T-helper 2 cell (primary cell): ENCODE measurements at regions not wholly inside any gene's neighbourhood (a gene's known extent, or its start where the extent isn't known, plus 50 kb on each side); places are given as distances from the start of the nearest gene placed in this dataset.
A peak's percentile ranks its signal among the peaks of the same experiment; 100 is the strongest.
"Not testable (repeated sequence)": the region's sequence is repeated elsewhere in the genome, so short reads cannot be mapped to it uniquely, and the experiment has no call there.

Experiments used
- DNase-seq, 5 experiments: peaks; one replicate each; pipeline versions ENCODE4 v3.0.0 to v3.0.0-alpha.2; 2012 to 2022

DNA sequence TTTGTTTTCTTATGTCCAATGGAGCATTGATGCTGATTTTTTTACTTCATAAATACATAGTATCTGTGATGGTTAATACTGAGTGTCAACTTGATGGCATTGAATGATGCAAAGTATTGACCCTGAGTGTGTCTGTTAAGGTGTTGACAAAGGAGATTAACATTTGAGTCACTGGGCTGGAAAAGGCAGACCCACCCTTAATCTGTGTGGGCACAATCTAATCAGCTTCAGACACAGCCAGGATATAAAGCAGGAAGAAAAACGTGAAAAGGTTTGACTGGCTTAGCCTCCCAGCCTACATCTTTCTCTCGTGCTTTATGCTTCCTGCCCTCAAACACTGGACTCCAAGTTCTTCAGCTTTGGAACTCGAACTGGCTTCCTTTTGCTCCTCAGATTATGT, 230.6 kb upstream of the SPRY1 start:
- no peak for DNase-seq

DNA sequence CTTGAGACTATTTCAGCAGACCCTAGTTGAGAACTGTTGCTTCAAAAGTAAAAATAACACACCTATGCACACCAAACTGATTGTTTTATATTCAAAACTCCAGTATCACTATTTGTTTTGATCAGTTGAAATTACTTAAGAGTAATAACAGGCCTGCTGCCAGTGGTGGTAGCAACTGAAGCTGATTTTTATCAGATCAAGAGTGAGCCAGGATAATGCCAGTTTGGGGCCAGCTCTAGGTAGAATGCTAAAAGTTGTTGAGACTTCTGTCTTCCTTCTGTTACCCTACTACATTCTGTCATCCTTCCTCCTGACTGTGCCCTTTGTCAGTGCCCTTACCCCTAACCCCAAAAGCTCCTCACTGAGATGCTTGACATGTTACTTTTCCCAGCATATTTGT, 228.7 kb upstream of the SPRY1 start:
- peak in 1 of 5 experiments; percentile 42 for DNase-seq

DNA sequence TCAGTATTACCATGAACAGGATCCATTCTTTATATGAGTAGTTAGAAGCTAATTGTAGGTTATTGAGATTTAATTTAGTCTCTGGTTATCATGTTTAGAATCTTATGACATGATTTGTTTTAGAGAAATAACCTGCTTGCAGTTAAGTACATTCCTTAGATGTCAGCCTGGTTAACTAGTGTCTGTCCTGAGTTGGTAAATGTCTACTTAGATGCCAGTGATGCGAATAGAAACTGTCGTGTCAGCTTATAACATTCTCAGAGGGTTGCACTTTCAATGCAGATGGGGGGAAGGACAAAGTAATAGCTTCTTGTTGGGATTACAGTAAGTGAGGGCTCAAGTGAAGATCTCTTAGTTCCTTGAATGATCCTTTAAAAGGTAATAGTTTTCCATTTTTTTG, 227.8 kb upstream of the SPRY1 start:
- DNase-seq, result peak in 1 of 5 experiments; percentile 64

DNA sequence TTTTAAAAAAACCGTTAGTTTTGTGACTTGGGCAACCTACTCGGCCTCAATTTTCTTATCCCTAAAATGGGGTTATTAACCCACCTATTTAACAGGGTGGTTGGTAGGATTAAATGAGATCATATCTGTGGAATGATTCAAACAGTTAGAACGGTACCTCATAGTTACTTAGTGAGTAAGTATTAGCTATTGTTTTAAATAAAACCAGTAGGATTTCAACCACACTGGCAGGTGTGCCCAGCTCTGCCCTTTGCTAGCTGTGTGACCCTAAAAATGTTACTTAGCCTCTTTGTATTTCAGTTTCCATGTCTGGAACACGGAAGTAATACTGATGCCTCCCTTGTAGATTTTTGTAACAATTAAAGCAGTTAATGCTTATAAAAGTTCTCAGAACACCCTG, 225.8 kb upstream of the SPRY1 start:
- no peak for DNase-seq

DNA sequence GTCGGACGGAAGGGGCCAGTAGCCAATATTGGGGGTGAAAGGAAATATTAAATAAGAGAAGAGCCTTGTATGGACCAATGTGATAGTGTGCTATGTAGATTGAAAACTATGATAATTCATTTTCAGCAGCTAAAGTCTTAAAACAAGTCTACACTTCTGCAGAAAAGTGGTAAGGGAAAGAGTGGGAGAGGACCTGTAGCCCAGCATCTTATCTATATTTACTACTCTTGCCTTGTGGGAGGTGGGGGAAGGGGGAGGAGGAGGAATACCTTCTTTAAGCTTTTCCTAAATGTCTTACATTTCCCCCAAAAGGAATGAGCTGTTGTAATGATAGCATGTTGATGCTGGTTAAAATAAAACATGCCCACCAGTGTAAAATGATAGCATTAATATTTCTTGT, 220.0 kb upstream of the SPRY1 start:
- no peak for DNase-seq

DNA sequence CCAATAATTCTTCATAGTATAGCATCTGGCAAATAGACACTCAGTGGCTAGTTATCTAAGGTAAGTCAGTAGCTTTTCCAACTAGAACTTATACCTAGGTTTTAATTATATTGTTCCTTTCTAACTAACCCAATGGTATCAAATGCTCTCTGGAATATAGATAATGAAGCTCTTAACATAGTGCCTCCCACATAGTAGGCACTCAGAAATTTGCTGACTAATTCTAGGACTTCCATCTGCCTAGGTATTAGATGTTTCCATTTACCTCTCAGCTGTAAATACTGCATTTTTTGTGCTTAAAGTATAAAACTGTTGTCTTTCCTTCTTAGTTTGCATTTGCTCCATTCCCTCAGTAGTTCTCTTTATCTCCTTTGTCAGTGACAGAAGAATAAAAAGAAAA, 214.3 kb upstream of the SPRY1 start:
- no peak for DNase-seq

DNA sequence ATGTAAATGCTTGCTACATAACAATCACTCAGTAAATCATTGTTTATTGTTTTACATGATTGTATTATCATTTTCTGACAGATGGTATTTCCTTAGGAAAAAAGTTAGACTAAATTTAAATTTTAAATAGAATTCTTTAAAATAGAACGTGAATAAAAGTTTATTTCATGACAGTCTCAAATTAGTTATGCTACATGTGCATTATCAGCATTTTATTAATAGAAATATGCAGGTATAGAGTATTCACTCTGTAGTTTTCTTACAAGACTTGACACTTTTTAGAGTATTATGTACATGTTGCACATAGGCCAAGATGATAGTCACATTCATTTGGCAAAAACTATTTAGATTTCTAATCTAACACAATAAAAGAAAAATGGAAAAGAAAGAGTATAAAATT, 213.3 kb upstream of the SPRY1 start:
- DNase-seq, result no peak

DNA sequence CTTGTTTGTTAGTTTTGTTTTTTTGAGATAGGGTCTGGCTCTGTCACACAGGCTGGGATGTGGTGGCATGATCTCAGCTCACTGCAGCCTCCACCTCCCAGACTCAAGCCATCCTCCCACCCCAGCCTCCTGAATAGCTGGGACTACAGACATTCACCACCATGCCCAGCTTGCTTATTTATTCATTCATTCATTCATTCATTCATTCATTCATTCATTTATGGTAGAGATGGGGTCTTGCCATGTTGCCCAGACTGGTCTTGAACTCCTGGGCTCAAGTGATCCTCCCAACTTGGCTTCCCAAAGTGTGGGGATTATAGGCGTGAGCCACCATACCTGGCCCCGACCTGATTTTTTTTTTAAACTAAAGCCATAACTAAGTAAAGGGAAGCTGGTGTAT, 212.8 kb upstream of the SPRY1 start:
- not testable (repeated sequence) for DNase-seq

DNA sequence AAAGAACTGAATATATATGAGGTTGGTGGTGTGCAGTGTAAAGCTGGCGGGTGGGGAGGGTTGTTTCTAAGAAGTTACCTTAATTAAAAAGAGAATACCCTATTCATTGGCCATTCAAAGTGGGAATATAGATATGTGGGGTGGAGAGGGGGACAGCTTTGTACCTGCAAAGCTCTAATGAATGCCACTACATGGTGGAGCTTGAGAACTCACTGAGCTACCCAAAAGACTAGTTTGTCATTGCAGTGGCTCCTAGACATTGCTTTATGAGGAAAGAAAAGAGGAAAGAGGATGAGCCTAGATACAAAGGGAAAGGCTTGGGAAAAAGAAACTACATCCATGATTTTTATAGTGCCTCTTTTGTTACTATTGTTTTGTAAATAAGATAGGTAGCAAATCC, 209.9 kb upstream of the SPRY1 start:
- DNase-seq, result no peak

DNA sequence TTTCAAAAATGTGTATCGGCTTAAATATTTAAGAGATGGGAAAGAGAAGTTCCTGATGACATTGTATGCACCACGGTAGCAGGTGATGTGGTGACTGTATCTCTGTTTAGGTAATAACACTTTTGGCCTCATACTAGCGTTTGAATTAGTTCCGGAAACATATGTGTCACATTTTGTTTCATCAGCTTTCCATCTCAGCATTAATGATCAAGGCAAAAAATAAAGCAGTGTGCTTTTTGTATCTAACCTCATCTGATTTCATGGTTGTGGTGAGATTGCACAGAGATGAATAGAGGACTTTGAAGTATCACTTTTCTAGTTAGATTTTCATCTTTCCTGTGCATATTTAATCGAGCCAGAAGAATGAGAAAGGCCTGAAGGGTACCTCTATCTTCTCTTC, 206.4 kb upstream of the SPRY1 start:
- DNase-seq, result peak in 1 of 5 experiments; percentile 57

DNA sequence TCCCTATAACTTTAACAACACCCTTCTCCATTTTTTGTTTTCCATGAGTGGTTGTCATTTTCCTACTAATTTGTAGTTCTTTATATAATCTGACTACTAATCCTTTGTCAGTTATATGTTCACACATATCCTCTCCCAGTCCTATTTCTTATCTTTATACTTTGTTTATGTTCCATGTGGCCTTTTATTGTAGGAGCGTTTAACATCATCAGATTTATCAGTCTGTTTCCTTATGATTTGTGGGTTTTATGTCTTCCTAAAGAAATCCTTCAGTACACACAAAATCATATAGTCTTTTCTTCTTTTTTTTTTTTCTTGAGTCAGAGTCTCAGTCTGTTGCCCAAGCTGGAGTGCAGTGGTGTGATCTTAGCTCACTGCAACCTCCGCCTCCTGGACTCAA, 204.9 kb upstream of the SPRY1 start:
- no peak for DNase-seq

DNA sequence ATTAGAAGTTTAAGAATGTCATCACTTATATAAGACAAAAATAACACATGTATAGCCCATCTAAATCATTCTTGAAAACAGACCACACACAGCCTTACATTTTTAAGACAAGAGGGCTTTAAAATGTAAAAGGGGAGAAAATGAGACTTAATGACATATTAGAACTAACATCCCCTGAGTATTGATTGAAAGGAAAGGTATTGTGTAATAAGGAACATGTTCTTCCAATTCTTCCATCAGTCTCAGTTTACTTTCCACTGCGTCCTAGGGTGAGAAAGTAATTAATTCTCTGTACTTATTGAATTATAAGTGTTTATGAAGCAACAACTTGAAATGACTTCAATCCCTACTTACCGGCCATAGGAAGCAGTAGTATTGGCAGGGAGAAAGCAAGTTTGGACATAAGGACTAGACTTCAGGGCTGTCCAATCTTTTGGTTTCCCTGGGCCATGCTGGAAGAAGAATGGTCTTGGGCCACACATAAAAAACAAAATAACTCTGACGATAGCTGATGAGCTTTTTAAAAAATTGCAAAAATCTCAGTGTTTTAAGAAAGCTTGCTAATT, 202.7 kb upstream of the SPRY1 start:
- no peak for DNase-seq

DNA sequence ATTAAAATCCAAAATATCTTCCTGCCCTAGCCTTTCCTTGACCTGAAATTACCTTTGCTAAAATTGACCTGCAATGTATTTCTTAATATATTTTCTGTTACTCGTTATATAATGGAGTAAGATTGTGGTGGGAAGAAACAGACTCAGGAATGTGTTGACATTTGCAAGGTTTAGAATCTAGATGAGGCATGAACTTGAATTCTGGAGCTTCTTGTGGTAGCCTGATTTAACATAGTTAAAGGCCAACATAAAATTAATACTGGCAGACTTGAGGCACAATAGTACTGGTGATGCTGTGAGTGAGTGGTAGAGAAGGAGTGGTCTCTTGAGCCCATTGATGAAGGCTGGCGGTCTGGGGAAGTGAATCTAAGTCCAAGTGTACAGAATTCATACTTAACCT, 197.9 kb upstream of the SPRY1 start:
- no peak for DNase-seq

DNA sequence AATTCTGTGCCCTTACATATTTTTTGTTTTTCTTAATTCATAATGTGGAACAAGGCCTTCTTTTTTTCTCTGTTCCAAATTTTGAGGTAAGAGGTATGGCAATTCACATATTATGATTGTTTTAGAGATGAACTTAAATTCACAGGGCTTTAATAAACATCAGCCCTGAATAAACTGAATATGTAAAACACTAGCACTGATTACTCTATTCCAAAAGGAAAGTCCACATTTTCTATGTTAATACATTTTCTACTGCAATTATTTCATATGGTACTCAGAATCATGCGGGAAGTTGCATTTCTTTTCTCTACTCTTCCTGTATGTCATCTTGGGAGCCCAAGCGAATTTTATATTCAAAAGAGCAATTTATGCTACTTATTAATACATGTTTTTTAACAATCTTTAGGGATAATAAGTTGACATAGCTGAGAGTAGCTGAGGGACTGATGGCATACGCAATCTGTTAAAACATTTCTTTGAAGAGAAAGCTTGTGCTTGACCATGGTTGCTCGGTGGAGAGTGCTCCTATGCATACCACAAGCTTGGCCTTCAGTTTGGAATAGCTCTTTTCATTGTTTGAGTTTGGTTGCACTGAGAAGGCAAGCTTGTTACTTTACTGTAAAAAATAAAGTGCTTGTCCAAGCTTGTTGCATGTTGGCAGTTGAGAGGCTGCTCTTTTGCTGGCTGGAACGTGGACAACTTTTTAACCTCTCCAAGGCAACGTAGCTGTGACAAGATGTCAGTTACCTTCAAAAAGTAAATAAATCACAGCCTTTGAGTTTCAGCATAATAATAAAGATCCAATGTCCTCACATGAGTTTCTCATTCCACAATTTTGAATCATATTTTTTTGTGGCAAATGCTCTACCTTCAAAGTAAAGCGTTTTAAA, 196.3 kb upstream of the SPRY1 start:
- no peak for DNase-seq

DNA sequence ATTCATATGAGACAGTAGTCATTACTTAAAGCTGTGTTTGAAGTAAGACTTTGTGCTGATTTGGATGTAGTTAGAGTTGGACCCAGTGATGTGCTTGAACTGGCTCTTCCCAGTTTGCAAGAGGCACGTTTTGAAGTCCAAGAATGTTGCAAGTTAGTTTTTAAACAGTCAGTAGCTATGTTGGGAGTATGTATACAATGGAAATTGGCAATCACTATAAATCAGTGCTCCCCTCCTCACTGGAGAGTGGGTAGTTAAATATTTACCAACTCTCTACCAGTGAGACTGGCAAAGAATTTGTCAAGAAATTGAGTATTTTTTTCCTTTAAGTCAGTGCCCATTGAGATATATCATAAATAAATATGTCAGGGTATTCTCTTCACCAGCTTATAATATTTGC, 191.9 kb upstream of the SPRY1 start:
- DNase-seq, result no peak

DNA sequence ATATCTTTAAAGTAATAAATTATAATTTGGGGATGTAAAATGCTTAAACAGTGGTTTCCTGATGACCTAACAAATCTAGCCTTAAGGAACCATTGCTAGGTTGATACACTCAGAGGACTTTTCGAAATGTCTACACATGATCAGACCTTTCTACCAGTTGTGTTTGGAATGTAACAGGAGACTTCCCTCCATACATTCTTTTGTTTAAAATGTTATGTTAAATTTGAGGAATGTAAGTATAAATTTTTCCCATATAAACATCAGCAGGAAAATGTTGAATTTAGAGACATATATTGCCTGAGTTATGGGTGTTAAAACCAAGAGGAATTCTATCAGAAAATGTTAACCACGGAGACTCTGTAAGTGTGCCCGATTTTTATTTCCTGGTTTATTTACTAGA, 190.6 kb upstream of the SPRY1 start:
- no peak for DNase-seq

DNA sequence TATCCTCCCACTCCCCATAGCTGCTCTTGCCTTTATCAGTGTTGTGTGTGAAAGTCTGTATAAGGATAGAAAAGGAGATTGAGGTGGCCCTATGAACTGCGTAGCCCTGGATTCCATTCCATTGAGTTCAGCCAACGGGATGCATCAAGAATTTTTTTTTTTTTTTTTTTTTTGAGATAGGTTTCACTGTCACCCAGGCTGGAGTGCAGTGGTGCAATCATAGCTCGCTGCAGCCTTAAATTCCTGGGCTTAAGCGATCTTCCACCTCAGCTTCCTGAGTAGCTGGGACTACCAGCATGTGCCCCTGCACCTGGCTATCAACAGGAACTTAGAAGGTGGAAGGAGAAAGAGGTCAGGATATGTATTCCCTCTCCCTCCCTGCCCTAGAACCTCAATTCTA, 187.2 kb upstream of the SPRY1 start:
- no peak for DNase-seq

DNA sequence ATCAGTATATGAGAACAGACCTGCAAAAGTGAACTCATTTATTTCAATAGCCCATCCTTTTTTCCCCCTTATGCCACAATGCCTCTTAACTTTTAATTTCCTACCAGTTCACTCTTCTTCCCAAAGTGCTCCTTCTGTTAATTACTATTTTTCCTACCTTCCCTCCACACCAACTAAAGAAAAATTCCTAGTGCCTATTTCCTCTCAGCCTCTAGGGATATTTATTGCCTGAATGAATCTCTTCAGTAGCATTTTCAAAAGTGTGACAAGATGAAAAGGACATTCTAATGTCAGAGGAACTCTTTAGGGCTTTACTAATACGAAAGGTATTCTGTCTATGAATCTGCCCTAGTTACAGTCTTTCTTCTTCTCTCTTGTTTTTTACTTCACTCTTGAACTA, 181.1 kb upstream of the SPRY1 start:
- no peak for DNase-seq

DNA sequence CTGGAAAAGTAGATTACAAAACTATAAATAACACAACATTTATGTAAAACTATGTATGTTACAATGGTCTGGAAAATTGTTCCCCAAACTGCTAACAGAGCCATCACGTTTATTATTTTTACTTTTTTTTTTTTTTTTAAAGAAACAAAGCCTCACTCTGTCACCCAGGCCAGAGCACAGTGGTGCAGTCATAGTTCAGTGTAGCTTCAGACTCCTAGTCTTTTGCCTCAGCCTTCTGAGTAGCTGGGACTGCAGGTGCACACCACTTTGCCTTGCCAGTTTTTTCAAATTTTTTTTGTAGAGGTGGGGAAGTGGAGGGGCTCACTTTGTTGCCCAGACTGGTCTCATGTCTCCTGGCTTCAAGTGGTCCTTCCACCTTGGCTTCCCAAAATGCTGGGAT, 180.1 kb upstream of the SPRY1 start:
- DNase-seq, result no peak

DNA sequence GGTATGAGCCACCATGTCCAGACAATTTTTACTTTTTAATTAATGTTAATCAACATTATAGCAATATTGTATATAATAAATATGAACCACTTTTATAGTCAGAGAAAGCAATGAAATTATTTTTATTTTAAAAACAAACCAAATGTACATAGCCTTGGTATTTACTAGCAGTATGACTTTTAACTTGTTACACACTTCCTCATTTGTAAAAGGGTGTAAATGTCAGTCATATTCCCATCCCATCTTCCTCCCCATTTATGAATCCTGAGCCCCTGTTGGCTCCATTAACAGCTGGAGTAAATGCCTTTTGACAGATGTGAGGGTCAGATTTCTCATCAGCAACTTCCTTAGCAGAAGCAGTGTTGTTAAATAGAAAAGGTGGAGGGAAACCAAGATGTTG, 179.6 kb upstream of the SPRY1 start:
- DNase-seq, result no peak

DNA sequence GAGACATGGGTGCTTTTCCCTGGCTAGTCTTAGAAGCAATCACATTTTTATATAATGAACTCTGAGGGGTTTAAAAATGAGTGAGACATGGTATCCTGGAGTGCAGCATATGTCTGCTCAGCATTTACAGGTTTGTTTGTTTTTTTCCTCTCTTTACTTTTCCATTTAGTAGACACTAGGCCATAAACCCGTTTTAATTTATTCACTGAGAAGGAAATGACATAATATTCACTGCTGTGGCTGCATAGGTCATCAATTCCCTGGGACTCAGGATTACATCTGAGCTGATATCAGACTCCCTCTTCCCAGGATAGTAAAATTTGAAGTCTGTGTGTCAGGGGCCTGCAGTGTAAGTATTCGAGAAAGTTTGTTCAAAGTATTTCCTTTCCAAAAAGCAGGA, 178.9 kb upstream of the SPRY1 start:
- DNase-seq, result no peak

DNA sequence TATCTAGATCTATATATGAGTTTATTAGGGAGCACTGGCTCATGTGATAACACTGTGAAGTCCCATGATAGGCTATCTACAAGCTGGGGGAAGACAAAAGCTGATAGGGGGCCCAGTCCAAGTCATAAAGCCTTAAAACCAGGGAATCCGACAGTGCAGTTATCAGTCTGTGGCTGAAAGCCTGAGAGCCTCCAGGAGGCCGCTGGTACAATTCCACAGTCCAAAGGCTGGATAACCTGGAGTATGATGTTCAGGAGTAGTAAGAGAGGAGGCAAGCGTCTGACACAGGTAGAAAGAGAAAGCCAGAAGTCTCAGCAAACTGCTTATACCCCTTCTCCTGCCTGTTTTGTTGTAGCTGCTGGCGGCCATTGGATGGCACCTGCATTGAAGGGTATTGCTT, 177.6 kb upstream of the SPRY1 start:
- DNase-seq, result no peak

DNA sequence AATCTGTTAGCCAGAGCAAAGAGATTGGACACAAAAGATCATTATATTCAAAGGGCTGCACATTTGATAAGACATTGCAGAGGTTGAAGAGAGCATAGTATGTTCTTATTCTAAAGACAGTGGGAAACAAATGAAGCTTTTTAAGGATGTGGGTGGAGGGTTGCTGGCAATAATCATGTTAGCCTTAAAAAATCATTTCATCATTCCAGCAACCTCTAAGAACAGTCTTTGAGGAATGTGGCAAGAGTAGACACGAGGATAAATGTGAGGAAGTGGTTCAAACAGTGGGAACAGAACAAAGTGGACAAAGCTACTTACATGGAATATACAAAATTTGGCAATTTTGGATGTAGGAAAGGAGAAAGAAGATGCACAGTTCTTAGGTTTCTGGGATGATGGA, 167.3 kb upstream of the SPRY1 start:
- DNase-seq, result no peak

DNA sequence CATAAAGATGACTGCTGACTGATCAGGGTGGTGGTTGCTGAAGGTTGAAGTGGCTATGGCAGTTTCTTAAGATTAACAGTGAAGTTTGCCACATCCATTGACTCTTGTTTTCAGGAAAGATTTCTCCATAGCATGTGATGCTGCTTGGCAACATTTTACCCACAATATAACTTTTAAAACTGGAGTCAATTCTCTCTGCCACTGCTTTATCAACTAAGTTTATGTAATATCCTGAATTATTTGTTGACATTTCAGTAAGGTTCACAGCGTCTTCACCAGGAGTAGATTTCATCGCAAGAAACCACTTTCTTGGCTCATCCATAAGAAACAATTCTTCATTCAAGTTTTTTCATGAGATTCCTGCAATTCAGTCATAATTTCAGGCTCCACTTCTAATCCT, 166.5 kb upstream of the SPRY1 start:
- DNase-seq, result no peak

DNA sequence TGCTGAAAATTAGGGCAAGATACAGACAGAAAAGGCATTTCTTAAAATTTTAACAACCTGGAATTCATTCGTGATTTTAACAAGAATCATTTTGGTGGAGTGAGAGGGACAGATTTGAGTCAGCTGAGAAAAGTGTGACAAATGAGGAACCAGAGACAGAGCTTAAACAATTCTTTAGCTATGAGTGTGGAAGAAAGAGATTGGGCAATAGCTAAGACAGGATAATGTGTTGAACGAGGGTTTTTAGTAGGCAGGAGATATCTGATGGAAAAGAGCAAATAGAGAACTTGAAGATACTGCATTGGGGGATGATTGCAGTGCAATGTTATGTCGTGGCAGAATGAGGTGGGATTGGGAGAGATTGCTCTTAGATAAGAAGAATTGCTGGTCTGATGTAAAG, 164.2 kb upstream of the SPRY1 start:
- DNase-seq, result peak in 1 of 5 experiments; percentile 3
